OCI-LY7 (cell line): ENCODE measurements at regions not wholly inside any gene's neighbourhood (a gene's known extent, or its start where the extent isn't known, plus 50 kb on each side); places are given as distances from the start of the nearest gene placed in this dataset.

ENCODE experiments used
- BruUV-seq: library from RNA; stranded (reverse); fragments of 400-500 nt; replicated peaks from 2 replicates; lab custom pipeline; 2021; lab: Mats Ljungman, UMichigan
- CTCF ChIA-PET: fragments of 300-600 bp; sonication (Branson Sonifier 250); formaldehyde crosslinking; loops from one replicate; lab custom pipeline; 2022; ENCODE audit warnings: antibody characterized with exemption; ENCODE audit not compliant: unreplicated experiment; lab: Charles Lee
- POLR2A ChIA-PET: fragments of 300-600 bp; sonication (Branson Sonifier 250); formaldehyde crosslinking; loops from one replicate; lab custom pipeline; 2022; ENCODE audit warnings: antibody characterized with exemption; lab: Charles Lee
- DNase-seq: peaks from one replicate; pipeline ENCODE4 v3.0.0-alpha.2; 2015; ENCODE audit warnings: low spot score
- H2AFZ ChIP-seq: fragments of 200-600 bp; sonication (generic), shearing (Covaris generic); 2 replicates; pipeline ENCODE4 v1.6.1; 2014; ENCODE audit warnings: mild to moderate bottlenecking, antibody characterized with exemption, low read length, moderate library complexity
- H3K27ac ChIP-seq: fragments of 200-600 bp; sonication (generic); 2 replicates; pipeline ENCODE4 v1.5.1; 2014; ENCODE audit warnings: mixed run types, low read depth, mild to moderate bottlenecking, moderate library complexity, low read length, inconsistent platforms; ENCODE audit not compliant: poor library complexity, severe bottlenecking
- H3K36me3 ChIP-seq: fragments of 200-600 bp; sonication (generic); 2 replicates; pipeline ENCODE4 v1.6.1; 2014; ENCODE audit warnings: mild to moderate bottlenecking, antibody characterized with exemption, low read length, moderate library complexity, mixed read lengths; ENCODE audit not compliant: insufficient read depth
- H3K4me1 ChIP-seq: fragments of 200-600 bp; sonication (generic); 2 replicates; pipeline ENCODE4 v1.5.1; 2014; ENCODE audit warnings: mild to moderate bottlenecking, low read length; ENCODE audit not compliant: insufficient read depth, poor library complexity, severe bottlenecking
- H3K4me2 ChIP-seq: fragments of 200-600 bp; sonication (generic); 2 replicates; pipeline ENCODE4 v1.6.1; 2014; ENCODE audit warnings: mild to moderate bottlenecking, low read length
- H3K4me3 ChIP-seq: fragments of 200-600 bp; sonication (generic); 2 replicates; pipeline ENCODE4 v1.5.1; 2014; ENCODE audit warnings: mild to moderate bottlenecking, low read depth, low read length; ENCODE audit not compliant: poor library complexity, severe bottlenecking
- H3K79me2 ChIP-seq: fragments of 200-600 bp; sonication (generic); 2 replicates; pipeline ENCODE4 v1.6.1; 2016; ENCODE audit warnings: low read depth, mild to moderate bottlenecking, low read length, moderate library complexity, mixed read lengths; ENCODE audit not compliant: insufficient read depth
- H3K9me2 ChIP-seq: fragments of 200-600 bp; sonication (generic); 2 replicates; pipeline ENCODE4 v1.6.1; 2016; ENCODE audit warnings: mild to moderate bottlenecking, low read length, mixed read lengths; ENCODE audit not compliant: insufficient read depth
- H3K9me3 ChIP-seq: fragments of 200-600 bp; sonication (generic); 2 replicates; pipeline ENCODE4 v1.6.1; 2014; ENCODE audit warnings: mild to moderate bottlenecking, mixed run types, low read length, mixed read lengths
- H4K20me1 ChIP-seq: fragments of 200-600 bp; sonication (generic); 2 replicates; pipeline ENCODE4 v1.6.1; 2014; ENCODE audit warnings: mild to moderate bottlenecking, antibody characterized with exemption, low read length, moderate library complexity, mixed read lengths; ENCODE audit not compliant: insufficient read depth
- CTCF ChIP-seq: fragments of 200-600 bp; sonication (generic); conservative IDR thresholded peaks from 2 replicates; pipeline ENCODE4 v1.5.1; 2014; ENCODE audit warnings: mild to moderate bottlenecking, antibody characterized with exemption, low read length, moderate library complexity, mixed read lengths
- EZH2phosphoT487 ChIP-seq: fragments of 200-600 bp; sonication (generic); IDR thresholded peaks from 2 replicates; pipeline ENCODE4 v1.6.1; 2018; ENCODE audit warnings: low read depth, borderline replicate concordance, mild to moderate bottlenecking, mixed run types, antibody characterized with exemption, low read length, moderate library complexity, mixed read lengths
- intact Hi-C: fragments of 100-400 bp; cut with micrococcal nuclease; formaldehyde crosslinking; loops from one replicate; pipeline ENCODE4 v1.10.0; 2022; ENCODE audit not compliant: unreplicated experiment

DNA sequence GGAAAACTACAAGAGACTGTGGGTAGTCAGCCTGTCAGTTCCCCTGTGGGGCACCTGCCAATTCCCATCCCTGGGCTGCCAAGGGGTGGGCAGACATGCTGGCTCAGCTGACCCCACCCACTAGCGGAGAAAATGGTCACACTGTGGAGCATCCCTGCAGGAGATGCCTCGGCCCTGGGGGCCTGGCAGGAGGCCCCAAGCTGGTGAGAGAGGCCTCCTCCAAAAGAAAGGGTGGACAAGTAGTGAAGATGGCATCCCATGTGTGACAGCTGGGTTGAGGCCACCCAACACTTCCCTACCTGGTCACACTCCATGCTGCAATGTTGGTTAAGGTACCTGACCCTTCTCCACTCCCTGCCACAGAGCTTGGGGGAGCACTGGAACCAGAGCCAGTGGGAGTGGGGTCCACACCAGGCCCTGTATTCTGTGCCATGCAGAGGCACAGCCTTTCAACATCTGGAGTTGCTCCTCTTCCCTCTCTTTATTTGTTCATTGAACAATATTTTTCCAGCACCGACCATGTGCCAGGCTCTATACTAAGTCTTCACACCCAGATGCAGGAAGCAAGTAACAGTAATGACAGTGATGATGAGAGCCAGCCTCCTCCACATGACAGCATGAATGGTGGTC, 59.5 kb downstream of the KLHDC7A start:
- TF ChIP-seq EZH2phosphoT487 (no peak), CTCF (no peak)
- Histone ChIP-seq H3K9me3 (no peaks in the 10 kb centered on the region), H3K36me3 (no peaks in the 10 kb centered on the region), H2AFZ (no peak overlapping the region), H3K4me3 (no peak overlapping the region), H3K4me2 (no peak overlapping the region), H3K27ac (no peak overlapping the region), H3K4me1 (peaks cover 9% of the 10 kb centered on the region), H4K20me1 (no peaks in the 10 kb centered on the region), H3K9me2 (no peaks in the 10 kb centered on the region), H3K79me2 (no peaks in the 10 kb centered on the region)
- intact Hi-C loops, result no loop called here
- no peak for DNase-seq
- ChIA-PET CTCF (no interaction called here), POLR2A (no interaction called here)
- BruUV-seq, result no TSS peak

DNA sequence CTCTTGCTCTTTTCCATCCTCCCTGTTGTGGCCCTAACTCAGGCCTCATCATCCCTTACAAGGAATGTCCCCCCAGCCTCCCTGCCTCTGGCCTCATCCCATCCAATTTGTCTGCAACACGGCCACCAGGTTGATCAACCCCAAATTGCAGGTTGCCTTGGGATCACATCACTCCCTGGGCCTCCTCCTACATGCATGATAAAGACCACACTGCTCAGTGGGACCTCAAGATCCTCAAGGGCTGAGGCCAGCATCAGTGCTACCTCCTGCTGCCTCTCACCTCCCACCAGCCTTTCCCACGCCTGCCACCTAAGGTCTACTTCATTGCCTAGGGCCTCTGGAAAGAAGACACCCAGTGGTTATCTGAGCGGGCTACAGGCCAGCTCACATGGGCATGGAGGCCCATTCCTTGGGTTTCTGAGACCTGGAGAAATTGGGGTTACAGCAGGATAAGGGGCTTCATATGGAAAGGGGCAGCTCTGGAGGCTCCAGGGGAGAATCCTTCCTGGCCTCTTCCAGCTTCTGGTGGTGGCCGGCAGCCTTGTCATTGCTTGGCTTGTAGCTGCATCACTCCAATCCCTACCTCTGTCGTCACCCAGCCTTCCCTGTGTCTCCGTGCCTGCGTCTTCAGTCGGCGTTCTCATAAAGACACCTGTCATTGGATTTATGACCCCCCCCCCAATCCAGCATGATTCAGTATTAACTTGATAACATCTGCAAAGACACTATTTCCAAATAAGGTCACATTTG, 60.5 kb downstream of the KLHDC7A start:
- intact Hi-C loops, result no loop called here
- no peaks in the 10 kb centered on the region for H3K36me3 ChIP-seq
- no peaks in the 10 kb centered on the region for H3K4me1 ChIP-seq
- no peak overlapping the region for H3K4me3 ChIP-seq
- CTCF ChIA-PET, result no interaction called here
- no peak overlapping the region for H3K4me2 ChIP-seq
- DNase-seq, result no peak
- H4K20me1 ChIP-seq, result no peaks in the 10 kb centered on the region
- H3K9me2 ChIP-seq, result no peaks in the 10 kb centered on the region
- BruUV-seq, result no TSS peak
- no peak overlapping the region for H3K27ac ChIP-seq
- H3K9me3 ChIP-seq, result no peaks in the 10 kb centered on the region
- no peaks in the 10 kb centered on the region for H3K79me2 ChIP-seq
- POLR2A ChIA-PET, result no interaction called here
- no peak overlapping the region for H2AFZ ChIP-seq
- TF ChIP-seq CTCF (no peak), EZH2phosphoT487 (no peak)

GRCh38 chr1:18542351-18542750, 61.6 kb downstream of the KLHDC7A start:
- no peak for TF ChIP-seq CTCF
- BruUV-seq, result no TSS peak
- intact Hi-C loops, result no loop called here

More at GRCh38 chr1:18542351-18542750, 61.6 kb downstream of the KLHDC7A start:
- H3K79me2 ChIP-seq, result no peaks in the 10 kb centered on the region
- CTCF ChIA-PET, result no interaction called here
- no peak overlapping the region for H3K4me2 ChIP-seq
- POLR2A ChIA-PET, result no interaction called here
- no peak overlapping the region for H3K4me3 ChIP-seq
- H3K27ac ChIP-seq, result no peak overlapping the region
- no peak for DNase-seq
- no peaks in the 10 kb centered on the region for H3K9me3 ChIP-seq
- H3K36me3 ChIP-seq, result no peaks in the 10 kb centered on the region
- H2AFZ ChIP-seq, result no peak overlapping the region
- H3K9me2 ChIP-seq, result no peaks in the 10 kb centered on the region
- no peaks in the 10 kb centered on the region for H4K20me1 ChIP-seq
- no peaks in the 10 kb centered on the region for H3K4me1 ChIP-seq
